ENCODE measurements at regions not wholly inside any gene's neighbourhood (a gene's known extent, or its start where the extent isn't known, plus 50 kb on each side); places are given as distances from the start of the nearest gene placed in this dataset.
"Not testable (repeated sequence)": the region's sequence is repeated elsewhere in the genome, so short reads cannot be mapped to it uniquely, and the experiment has no call there.

DNA sequence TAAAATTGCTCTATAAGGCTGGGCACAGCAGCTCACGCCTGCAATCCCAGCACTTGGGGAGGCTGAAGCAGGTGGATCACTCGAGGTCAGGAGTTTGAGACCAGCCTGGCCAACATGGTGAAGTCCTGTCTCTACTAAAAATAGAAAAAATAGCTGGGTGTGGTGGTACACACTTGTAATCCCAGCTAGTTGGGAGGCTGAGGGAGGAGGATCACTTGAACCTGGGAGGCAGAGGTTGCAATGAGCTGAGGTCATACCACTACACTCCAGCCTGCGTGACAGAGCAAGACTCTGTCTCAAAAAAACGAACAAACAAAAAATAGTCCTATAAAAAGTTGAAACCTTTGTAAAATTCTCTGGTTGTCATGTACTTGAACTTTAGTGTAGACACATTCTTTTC lies 93.0 kb upstream of the KIF26B start:
- DNase-seq, result not testable (repeated sequence)

DNA sequence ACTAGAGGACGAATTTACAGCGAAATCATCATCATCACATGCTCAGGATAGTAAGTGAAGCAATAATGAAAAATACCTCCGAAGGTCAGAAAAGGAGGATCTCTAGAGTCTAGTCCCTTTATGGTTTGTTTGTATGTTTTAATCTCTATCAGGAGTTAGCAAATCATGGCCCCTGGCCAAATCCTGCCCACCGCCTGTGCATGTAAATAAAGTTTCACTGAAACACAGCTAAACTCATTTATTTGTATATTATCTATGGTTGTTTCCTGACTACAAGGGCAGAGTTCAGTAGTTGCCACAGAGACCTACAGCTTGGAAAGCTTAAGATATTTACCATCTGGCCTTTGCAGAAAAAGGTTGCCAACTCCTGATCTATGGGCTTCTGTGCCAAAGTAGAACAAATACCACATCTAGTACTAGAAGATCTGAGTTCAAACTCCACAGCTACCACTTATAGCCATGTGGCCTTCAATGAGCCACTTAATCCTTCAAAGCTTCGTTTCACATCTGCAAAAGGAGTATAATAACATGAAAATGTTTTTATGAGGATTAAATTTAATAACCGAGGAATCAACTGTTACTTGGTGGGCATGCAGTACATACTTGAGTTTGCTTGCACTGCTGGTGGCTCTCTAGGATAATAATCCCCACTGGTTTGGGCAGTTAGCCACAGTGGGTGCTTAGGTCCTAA lies 94.0 kb upstream of the KIF26B start:
- DNase-seq, result peak; percentile 54

DNA sequence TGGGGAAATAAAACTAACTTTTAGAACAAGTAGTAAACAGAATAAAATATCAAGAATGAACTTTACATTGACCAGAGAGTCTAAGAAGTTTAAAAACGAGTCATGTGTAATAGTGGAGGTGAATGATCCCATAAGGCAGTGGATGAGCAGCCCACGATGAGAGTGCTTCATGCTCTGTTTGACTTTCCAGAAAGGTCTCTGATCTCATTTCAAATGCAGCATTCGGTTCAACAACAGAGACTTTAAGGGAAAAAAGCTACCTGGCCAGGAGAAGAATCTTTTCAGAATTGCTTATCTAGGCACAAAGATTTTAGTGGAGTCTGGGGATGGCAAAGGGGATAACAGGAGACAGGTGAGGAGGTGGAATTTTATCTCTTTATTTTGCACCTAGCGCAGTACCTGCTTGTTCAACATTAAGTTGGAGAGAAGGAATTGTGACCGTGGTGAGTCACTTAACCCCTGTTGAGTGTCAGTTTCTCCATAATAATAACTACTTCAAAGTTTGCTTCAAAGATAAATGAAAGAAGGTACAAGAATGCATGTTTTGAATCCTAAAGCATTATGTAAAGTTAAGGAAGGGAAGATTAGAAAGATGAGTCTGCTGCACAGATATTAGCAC lies 94.9 kb upstream of the KIF26B start:
- DNase-seq, result no peak

DNA sequence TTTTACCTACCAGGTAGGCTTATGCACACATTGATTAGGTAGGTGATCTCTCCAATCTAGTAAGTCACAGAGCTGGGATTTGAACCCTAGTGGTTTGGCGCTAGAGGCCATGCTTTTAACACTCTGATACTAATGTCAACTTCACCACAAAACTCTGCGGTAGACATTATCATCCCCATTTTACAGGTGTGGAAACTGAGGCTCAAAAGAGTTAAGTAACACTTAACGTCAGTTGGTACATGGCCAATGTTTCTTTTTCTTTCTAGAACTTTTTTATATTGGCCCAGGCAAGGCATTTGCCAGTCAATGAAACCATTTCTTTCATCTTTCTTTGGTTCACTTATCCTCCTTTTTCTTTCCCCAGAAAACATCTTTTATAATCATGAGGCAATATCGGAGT lies 95.9 kb upstream of the KIF26B start:
- DNase-seq, result no peak

DNA sequence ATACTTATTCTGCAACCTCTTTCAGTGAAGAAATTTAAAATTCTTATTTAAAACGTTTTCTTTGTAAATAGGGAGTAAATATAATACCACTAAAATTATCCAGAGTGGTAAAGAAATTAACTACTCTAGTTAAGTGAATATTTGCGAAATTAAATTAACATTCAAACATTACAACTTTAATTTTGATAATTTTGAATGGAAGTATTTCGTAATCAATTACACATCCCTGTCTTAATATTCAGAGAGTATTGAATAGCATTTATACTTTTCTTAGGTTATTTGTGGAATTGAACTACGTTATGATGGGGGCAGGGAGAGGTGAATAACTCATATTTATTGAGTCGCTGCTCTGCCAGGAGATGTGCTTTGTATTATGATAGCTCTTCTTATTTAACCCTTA lies 96.3 kb upstream of the KIF26B start:
- no peak for DNase-seq

DNA sequence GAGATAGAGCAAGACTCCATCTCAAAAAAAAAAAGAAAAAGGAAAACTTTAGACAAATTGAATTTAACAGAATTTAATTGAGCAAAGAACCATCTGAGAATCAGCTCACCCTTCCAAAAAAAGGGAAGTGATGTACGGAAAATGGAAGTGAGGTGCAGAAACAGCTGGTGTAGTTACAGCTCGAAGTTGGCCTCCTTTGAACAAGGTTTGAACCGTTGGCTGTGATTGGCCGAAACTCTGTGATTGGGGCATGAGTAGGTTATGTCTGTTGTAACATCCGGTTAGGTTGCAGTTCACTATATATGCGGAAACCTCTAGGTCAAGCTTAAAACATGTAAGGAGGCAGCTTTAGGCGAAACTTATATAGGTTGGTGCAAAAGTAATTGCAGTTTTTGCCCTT lies 97.9 kb upstream of the KIF26B start:
- no peak for DNase-seq

DNA sequence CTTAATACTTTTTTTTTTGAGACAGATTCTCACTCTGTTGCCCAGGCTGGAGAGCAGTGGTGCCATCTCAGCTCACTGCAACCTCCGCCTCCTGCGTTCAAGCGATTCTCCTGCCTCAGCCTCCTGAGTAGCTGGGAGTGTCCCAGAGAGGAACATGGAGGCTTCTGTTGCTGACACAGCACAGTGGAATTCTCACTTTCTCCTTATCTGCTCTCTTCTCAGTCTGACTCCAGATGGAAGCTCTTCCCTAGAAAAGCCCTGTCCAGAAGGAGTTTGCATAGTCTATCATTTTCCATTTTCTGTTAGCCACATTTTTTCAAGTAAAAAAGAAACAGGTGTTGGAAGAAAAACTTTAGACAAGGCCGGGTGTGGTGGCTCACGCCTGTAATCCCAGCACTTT lies 98.5 kb upstream of the KIF26B start:
- DNase-seq, result not testable (repeated sequence)

DNA sequence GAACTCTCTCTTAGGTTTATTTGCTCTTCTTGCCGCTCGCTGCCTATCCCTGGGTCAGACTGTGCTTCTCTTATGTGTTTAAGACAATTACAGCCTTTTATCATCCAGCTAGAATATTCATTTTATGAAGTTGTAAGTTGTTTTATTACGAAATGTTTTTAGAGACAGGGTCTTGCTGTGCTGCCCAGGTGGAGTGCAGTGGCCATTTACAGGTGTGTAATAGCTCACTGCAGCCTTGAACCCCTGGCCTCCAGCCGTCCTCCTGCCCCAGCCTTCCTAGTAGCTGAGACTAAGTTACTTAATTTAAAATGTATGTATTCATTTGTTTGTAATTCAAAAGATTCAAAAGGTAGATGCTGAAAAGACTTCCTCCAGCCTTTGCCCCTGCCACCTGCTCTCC lies 99.0 kb upstream of the KIF26B start:
- no peak for DNase-seq

DNA sequence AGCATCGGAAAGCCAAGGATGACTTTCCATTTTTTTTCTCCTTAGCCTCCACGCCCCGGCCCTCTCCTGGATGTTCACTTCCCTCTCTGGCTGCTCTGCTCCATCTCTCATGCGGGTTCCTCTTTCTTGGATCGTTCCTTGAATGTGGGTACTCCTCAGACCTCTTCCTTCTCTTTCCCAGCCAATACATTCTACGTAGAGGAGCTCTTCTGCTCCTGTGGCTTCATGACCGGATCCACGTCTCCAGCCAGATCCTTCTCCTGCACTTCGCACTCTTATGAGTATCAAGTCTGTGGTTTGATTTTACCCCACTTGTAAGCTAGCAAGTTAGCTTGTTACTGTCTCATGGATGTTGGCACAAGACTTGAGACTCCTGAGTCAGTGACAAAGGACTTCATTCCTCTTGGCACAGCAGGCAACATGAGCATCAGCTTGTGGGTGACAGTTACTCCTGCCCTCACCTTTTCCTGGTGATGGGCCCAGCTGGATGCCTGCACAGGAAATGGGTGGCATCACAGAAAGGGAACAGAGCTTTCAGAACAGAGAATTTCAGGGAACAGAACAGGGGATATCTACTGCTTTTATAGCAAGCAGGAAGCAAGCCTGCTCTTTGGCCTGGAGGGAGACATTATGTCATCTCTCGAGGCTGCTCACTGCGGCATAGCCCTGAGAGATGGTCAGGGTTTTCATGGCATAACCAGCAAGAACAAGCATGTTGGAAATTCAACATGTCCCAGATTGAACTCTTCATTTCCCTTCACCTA lies 100.1 kb upstream of the KIF26B start:
- DNase-seq, result no peak

DNA sequence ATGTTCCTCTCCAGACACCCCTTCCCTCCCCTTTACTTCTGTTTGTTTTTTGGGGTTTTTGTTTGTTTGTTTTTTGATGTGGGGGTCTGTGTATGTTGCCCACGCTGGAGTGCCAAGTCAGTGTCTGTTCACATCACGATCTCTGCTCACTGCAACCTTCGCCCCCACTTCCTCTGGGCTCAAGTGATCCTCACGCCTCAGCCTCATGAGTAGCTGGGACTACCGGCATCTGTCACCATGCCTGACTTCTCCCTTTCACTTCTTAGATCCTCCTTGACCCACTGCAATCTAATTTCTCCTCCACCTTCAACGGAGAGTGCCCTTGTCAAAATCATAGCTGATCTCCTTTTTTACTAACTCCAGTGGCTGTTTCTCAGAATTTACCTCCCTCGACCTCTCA lies 100.7 kb upstream of the KIF26B start:
- no peak for DNase-seq

DNA sequence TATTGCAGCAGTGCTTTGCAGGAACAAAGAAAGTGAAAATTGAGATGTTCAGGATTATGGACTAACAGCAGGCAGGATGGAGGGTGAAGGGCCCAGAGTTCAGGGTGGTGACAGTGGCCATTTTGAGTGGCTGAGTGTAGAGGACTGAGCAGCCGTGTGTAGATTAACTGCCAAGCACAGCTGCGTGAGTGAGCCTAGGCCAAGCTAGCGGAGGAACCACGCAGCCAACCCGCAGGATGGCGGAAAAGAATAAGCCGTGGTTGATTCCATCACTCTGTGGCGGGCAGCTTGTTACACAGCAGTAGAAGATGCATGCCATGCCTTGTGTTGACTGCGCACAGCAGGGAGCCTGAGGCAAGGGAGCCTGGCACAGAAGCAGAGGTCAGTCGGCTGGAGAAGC lies 102.5 kb upstream of the KIF26B start:
- DNase-seq, result no peak

DNA sequence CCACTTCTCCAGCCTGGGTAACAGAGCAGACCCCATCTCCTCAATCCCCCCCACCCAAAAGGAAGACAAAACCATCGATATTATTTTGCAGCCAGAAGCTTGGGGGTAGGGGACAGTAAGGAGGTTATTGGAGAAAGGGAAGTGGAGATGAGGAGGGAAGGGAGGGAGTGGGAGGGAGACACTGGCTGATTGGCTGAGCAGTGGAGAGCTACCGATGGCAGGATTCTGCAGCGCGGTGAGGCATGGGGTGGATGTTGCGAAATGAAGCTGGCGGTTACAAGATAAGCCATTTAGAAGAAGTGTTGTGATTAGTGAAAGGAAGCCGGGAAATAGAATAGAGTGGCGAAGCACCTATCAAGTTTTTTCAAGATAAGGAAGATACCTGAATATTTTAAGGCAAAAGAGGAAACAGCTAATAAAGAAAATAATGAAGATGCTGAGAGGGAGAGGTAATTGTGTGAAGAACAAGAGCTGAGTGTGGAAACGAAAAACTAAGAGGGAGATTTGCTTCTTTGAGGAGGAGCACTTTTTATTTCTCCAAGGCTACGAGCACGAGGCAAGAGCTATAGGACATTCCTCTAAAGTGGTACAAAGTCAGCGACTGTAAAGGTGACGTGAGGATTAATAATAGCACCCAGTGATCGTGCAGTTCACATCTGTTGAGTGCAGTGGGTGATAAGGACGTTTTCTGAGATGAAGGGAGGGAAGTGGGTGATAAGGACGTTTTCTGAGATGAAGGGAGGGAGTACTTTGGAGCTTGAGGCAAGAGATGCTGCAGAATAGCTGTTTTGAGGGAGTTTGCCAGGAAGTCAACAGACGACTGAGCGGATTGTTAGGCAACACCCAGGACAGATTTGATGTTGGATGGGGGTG lies 103.2 kb upstream of the KIF26B start:
- DNase-seq, result no peak

DNA sequence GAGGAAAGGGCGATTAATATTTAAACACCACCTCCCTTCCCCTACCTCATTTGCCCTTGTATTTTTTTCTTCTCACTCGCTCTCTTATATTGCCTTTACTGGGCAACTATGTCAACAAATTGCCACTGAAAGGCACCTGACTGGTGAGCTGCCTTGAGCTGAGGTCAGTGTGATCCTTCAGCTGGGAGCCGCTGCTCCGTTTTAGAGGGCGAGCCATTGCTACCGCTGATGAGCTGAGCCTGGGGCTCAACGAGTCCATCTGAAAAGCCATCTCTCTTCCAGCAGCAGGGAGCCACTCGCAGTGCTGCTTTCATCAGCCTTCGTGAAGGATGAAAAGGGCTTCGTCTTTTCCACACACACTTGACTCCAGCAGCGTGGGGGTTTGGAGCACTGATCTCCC lies 108.0 kb upstream of the KIF26B start:
- no peak for DNase-seq

DNA sequence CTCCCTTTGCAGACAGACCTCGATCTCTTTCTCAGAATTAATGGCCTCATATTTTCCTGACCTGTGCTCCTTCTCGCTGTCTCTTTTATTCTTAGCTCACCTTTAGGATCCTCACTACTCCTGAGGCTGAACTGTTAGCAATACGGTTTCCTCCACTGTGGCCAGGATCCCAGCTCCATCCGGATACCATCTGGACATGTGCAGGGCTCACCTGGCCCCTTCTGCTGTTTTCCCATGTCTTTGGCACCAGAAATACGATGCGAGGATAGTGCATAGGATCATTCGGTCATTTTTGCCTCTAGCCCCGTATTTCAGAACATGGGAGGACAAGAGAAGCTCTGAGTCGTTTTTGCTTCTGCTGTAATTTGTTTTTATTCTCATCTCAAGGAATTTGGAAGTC lies 108.5 kb upstream of the KIF26B start:
- DNase-seq, result no peak

DNA sequence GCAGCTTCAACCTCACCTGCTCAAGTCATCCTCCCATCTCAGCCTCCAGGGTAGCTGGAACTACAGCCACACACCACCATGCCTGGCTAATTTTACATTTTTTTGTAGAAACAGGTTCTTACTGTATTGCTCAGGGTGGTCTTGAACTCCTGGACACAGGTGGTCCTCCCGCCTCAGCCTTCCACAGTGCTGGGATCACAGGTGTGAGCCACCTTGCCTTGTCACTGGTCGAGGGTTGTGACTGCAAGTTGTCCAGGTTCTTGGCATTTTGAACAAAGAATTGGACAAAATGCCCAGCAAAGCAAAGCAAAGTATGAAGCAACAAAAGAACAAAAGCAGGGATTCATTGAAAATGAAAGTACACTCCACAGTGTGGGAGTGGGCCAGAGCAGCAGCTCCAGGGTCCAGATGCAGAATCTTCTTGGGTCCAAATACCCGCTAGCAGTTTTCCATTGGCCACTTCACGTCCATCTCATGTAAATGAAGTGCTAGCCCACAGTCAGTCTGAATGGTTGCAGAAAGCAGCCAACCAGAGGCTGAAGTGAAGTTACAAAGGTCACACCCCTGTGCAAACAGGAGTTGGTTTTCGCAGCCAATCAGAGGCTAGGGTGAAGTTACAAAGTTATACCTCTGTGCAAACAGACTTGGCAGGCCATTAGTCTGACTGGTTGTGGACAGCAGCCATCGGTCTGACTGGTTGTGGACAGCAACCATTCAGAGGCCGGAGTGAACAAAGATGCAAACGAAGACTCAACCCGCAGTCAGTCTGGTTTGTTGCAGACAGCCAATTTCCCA lies 109.5 kb upstream of the KIF26B start:
- DNase-seq, result no peak

DNA sequence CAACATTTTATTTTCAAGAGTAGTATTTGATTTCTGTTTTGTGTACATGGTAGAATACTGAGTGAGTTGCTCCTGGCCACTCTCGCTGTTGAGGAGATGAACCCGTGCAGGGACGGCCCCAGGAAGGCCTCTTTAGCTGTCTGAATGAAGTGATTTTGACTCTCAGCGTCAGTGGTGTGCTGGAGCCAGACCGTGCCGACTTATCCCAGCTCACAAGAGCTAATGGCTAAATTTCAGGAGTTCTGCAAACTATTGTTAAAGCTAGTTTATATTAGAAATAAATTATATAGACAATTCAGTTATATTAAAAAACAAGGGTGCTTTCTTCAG lies 111.2 kb upstream of the KIF26B start:
- no peak for DNase-seq

DNA sequence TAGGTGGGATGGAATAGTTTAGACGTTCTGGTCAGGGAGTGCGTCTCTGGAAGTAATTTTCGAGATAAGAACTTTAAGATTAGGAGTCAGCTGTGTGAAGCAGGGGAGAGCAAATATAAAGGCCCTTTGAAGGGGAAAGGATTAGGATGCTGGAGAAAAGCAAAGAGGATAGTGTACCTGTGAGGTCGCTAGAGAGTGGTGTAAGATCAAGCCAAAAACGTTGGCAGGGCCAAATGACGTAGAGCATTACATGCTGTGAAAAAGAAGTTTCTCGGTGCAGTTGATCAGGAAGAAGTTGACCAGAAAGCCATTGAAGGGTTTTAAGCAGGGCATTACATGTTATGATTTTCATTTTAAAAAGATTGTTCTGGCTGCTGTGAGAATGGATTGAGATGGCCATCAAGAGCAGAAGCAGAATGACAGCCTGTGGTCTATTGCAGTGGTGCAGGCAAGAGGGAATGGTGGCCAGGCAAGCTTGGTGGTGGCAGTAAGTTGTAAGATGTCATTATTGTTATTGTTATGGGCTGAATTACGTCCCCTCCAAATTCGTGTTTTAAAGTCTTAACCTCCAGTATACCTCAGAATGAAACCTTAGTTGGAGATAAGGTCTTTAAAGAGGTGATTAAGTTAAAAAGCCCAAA lies 113.6 kb upstream of the KIF26B start:
- no peak for DNase-seq

DNA sequence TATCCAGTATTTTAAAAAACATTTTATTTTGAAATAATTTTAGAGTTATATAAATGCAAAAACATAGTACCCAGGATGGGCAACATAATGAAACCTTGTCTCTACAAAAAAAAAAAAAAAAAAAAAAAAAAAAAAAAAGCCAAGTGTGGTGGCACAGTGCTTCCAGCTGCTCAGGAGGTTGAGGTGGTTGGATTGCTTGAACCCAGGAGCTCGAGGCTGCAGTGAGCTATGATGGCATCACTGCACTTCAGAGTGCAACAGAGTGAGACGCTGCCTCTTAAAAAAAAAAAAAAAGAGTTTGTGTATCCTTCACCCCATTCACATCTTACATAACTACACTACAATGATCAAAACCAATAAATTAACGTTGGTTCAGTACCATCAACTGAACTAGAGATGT lies 115.6 kb upstream of the KIF26B start:
- no peak for DNase-seq

DNA sequence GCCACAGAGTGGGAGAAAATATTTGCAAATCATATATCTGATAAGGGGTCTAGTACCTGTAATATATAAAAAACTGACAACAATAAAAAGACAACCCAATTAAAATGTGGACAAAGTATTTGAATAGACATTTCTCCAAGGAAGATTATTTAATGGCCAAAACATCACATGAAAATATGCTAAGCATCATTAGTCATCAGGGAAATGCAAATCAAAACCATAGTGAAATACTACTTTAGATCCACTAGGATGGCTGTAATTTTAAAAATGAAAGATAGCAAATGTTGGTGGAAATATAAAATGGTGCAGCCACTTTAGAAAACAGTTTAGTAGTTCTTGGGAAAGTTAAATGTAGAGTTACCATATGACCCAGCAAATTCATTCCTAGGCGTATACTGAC lies 118.7 kb upstream of the KIF26B start:
- DNase-seq, result no peak

DNA sequence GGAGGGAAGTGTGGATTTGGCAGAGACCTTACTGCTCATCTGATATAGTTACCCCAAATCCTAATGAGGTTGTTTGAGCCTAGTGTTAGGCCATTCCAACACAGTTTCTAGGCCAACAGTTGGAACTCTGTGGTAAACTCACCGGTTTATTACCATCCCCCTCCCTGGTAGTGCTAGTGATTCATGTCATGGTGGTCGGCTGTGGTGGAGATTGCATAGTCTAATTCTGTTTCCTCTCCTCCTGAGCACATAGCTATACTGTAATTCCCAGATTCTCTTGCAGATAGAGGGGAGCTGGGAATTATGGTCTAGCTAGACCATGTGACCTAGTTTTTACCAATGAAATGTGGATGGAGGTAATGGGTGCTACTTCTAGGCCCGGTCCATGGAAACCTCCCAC lies 123.7 kb upstream of the KIF26B start:
- DNase-seq, result no peak

DNA sequence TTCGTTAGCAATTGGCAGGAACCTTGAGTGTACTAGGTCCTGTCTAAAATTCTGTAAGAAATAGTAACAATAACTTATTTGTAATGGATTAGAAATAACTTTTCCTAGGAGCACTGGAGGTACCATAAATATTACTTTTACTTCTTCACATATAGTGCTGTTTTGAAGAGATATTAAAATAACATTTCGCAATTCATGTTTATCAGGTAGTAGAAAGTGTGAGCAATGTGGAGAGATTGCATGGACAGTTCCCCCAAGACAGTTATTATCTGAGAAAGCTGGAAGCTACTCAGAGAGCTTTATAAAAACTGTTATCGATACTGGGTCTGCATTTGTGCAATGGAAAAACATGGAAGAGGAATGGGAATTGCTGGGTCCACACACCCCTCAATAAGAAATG lies 128.5 kb upstream of the KIF26B start:
- no peak for DNase-seq

DNA sequence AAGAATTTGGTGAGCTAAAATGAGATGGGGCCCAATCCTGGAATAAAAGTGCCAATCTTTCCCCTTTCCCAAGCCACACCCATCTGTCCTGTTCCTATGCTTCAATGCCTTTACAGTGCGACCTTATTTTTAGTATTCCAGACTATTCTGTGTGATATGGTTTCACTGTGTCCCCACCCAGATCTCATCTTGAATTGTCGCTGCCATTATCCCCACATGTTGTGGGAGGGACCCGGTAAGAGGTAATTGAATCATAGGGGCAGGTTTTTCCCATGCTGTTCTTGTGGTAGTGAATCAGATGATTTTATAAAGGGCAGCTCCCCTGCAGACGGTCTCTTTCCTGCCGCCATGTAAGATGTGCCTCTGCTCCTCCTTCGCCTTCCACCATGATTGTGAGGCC lies 129.3 kb upstream of the KIF26B start:
- DNase-seq, result no peak
